HG03175 (cell line): ENCODE measurements at regions not wholly inside any gene's neighbourhood (a gene's known extent, or its start where the extent isn't known, plus 50 kb on each side); places are given as distances from the start of the nearest gene placed in this dataset.
"Not testable (repeated sequence)": the region's sequence is repeated elsewhere in the genome, so short reads cannot be mapped to it uniquely, and the experiment has no call there.

Experiments
- ATAC-seq: cut with Tn5 transposase; IDR thresholded peaks from one replicate; pipeline ENCODE4 v1.9.1; 2021; ENCODE audit warnings: mild to moderate bottlenecking, moderate library complexity; ENCODE audit not compliant: unreplicated experiment

- no peak for ATAC-seq
Observed at GRCh38 chr1:14332158-14332557, 266.3 kb upstream of the KAZN start.

GRCh38 chr1:14334336-14335176, 263.9 kb upstream of the KAZN start:
- ATAC-seq, result no peak

GRCh38 chr1:14338509-14338908, 260.0 kb upstream of the KAZN start:
- ATAC-seq, result no peak

GRCh38 chr1:14339288-14339687, 259.2 kb upstream of the KAZN start:
- no peak for ATAC-seq

- ATAC-seq, result no peak
Observed at GRCh38 chr1:14340002-14340785, 258.3 kb upstream of the KAZN start.

GRCh38 chr1:14341147-14341546, 257.3 kb upstream of the KAZN start:
- ATAC-seq, result no peak

GRCh38 chr1:14345946-14346550, 252.4 kb upstream of the KAZN start:
- ATAC-seq, result no peak

- ATAC-seq, result no peak
Observed at GRCh38 chr1:14347186-14347585, 251.3 kb upstream of the KAZN start.

- ATAC-seq, result no peak
Observed at GRCh38 chr1:14347776-14348175, 250.7 kb upstream of the KAZN start.

- ATAC-seq, result no peak
Observed at GRCh38 chr1:14350197-14350596, 248.3 kb upstream of the KAZN start.

- no peak for ATAC-seq
Observed at GRCh38 chr1:14352897-14353296, 245.6 kb upstream of the KAZN start.

GRCh38 chr1:14361005-14361404, 237.5 kb upstream of the KAZN start:
- ATAC-seq, result not testable (repeated sequence)

- no peak for ATAC-seq
Observed at GRCh38 chr1:14362331-14362730, 236.2 kb upstream of the KAZN start.

- ATAC-seq, result no peak
Observed at GRCh38 chr1:14363036-14363590, 235.4 kb upstream of the KAZN start.

- ATAC-seq, result no peak
Observed at GRCh38 chr1:14363707-14364413, 234.6 kb upstream of the KAZN start.

GRCh38 chr1:14365301-14365988, 233.0 kb upstream of the KAZN start:
- ATAC-seq, result no peak

- no peak for ATAC-seq
Observed at GRCh38 chr1:14366091-14367018, 232.1 kb upstream of the KAZN start.

- ATAC-seq, result no peak
Observed at GRCh38 chr1:14367451-14367850, 231.0 kb upstream of the KAZN start.
